A549 (cell line): ENCODE measurements at regions not wholly inside any gene's neighbourhood (a gene's known extent, or its start where the extent isn't known, plus 50 kb on each side); places are given as distances from the start of the nearest gene placed in this dataset.

Experiments
- ATAC-seq, 2 experiments: fragments of 200-7000 bp in 1 of 2; fragments of >200 bp in 1 of 2; cut with Nextera tagmentation in 1 of 2; cut with Tn5 transposase in 1 of 2; 3 replicates each; pipeline versions ENCODE4 v1.8.0 to v1.9.1; 2018 to 2020; ENCODE audit warnings: mild to moderate bottlenecking in 1 of 2, moderate library complexity in 1 of 2
- CTCF ChIA-PET: fragments of 300-600 bp; sonication (Branson Sonifier 250); formaldehyde crosslinking; extraction: SDS; loops from one replicate; lab custom pipeline; 2021; ENCODE audit warnings: antibody characterized with exemption, inconsistent platforms; lab: Yijun Ruan, JAX
- POLR2A ChIA-PET: fragments of 350-600 bp; formaldehyde crosslinking; extraction: SDS; loops from one replicate; lab custom pipeline; 2021; ENCODE audit warnings: antibody characterized with exemption, inconsistent platforms; lab: Yijun Ruan, JAX
- DNase-seq, 2 experiments: peaks; one replicate each; pipeline versions ENCODE4 v3.0.0 to v3.0.0-alpha.2; 2011 to 2016; ENCODE audit warnings: low read depth in 1 of 2, low spot score in 1 of 2
- FAIRE-seq: peaks from 2 replicates; lab custom pipeline; 2011; peaks lifted over from hg19 to GRCh38; lab: Jason Lieb, UNC
- H3K27ac ChIP-seq, 2 experiments: fragments of >200 bp; sonication (Bioruptor Twin); formaldehyde crosslinking; 3 replicates each; pipeline ENCODE4 v1.5.1; 2016 to 2017
- H3K4me1 ChIP-seq: fragments of >200 bp; sonication (Bioruptor Twin); formaldehyde crosslinking; 3 replicates; pipeline ENCODE4 v1.6.1; 2016
- H3K4me2 ChIP-seq: fragments of >200 bp; sonication (Bioruptor Twin); formaldehyde crosslinking; 3 replicates; pipeline ENCODE4 v1.6.1; 2016
- H3K4me3 ChIP-seq: fragments of >200 bp; sonication (Bioruptor Twin); formaldehyde crosslinking; 3 replicates; pipeline ENCODE4 v1.5.1; 2016
- H3K9me3 ChIP-seq: fragments of >200 bp; sonication (Bioruptor Twin); formaldehyde crosslinking; 3 replicates; pipeline ENCODE4 v1.6.1; 2016
- EHF ChIP-seq: fragments of 250-450 bp; sonication (Bioruptor Pico); IDR thresholded peaks from 2 replicates; pipeline ENCODE4 v1.5.0; 2020; ENCODE audit warnings: mild to moderate bottlenecking
- HDAC2 ChIP-seq: fragments of 200-600 bp; sonication (generic); IDR thresholded peaks from 2 replicates; pipeline ENCODE4 v1.6.1; 2016
- NFE2L2 ChIP-seq: fragments of 150-350 bp; conservative IDR thresholded peaks from 2 replicates; pipeline ENCODE4 v1.6.1; 2014; ENCODE audit warnings: low read length
- RCOR1 ChIP-seq: fragments of 150-350 bp; IDR thresholded peaks from 2 replicates; pipeline ENCODE4 v1.6.1; 2014; ENCODE audit warnings: antibody characterized with exemption, low read length, low read depth
- RFX5 ChIP-seq: fragments of 450-650 bp; IDR thresholded peaks from 2 replicates; pipeline ENCODE4 v1.7.1; 2014; ENCODE audit warnings: antibody characterized with exemption, mild to moderate bottlenecking, moderate library complexity
- WGBS: methylation state at CpG from one replicate; pipeline ENCODE4 v1.1.6; 2017; ENCODE audit errors: missing lambda C conversion rate; 5-methylcytosine and 5-hydroxymethylcytosine counted together
- TF ChIP-seq, protein P1 (sequence below): fragments of 450-650 bp; IDR thresholded peaks from 2 replicates; pipeline ENCODE4 v1.6.1; 2014; ENCODE audit warnings: antibody characterized with exemption
- TF ChIP-seq, protein P2 (sequence below): fragments of 250-450 bp; sonication (Bioruptor Pico); IDR thresholded peaks from 2 replicates; pipeline ENCODE4 v1.5.0; 2020; ENCODE audit warnings: low read depth, mild to moderate bottlenecking, moderate library complexity

DNA sequence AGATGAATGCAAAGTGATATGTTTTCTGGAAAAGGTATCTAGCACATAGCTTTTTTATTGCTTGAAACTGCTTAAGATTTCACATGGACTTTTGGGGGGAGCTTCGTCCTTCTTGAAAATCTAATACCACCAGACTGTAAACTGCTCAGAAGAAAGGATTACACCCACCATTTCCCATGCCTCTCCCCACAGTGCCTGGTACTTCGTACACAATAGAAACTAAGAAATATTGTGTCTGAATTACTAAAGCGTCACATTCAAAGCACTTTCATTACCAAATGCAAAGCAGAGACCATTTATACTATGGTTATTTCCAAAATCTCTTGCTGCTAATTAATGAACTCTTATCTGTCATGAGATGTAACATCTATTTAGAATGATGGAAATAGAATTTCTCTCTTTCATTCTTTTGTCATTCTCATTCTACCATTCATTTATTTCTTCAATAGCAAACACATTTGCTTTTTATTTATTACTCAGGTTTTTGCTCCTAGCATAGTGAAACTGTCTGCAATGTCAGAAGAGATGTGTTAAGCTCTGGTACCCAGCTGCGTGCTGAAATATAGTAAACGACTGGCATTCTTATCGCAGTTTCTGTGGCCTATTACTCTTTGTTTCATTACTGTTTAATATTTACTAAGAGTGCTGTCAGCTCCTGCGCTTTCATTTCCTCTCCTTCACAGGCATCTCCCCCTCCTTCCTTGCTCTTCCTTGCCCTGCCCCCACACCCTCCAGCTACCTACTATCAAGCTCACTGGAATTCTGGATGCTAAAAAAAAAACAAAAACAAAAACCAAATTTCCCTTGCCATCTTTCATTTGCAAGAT is 51.4 kb upstream of the RAPGEF2 start:
- Histone ChIP-seq H3K4me2 (0 out of 3 replicates have a peak overlapping the region, but pooled peaks have one; percentile 1), H3K27ac (no peak overlapping the region), H3K4me1 (0 out of 3 replicates have a peak, but pooled peaks cover 15% of the 10 kb centered on the region), H3K9me3 (no peaks in the 10 kb centered on the region), H3K4me3 (no peak overlapping the region)
- ChIA-PET POLR2A (no interaction called here), CTCF (no interaction called here)
- no peak for DNase-seq
- 57% methylated on average over 7 of the region's 7 CpGs for WGBS
- ATAC-seq = no peak
- no peak for FAIRE-seq
- no peak for TF ChIP-seq RCOR1
- no peak for TF ChIP-seq NFE2L2
- no peak for TF ChIP-seq RFX5
- TF ChIP-seq, protein P1, sequence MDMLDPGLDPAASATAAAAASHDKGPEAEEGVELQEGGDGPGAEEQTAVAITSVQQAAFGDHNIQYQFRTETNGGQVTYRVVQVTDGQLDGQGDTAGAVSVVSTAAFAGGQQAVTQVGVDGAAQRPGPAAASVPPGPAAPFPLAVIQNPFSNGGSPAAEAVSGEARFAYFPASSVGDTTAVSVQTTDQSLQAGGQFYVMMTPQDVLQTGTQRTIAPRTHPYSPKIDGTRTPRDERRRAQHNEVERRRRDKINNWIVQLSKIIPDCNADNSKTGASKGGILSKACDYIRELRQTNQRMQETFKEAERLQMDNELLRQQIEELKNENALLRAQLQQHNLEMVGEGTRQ = no peak
- no peak for TF ChIP-seq HDAC2

DNA sequence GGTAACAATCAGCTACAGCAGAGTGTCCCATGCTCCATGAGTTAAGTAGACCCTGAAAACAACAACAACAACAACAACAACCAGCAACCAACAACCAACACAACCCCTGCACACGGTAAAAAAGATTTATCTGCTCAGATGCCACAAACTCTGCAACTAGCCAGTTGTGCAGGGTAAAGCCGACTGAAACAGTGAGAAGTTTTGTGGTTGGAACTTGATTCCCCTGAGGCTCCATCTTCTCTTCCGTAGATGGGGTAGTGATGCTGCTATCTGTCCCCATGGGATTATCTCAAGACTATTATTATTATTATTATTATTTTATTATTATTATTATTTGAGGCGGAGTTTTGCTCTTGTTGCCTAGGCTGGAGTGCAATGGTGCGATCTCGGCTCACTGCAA is 50.6 kb upstream of the RAPGEF2 start:
- TF ChIP-seq EHF (CRISPR knock-in tag) = no peak
- TF ChIP-seq, protein P2, sequence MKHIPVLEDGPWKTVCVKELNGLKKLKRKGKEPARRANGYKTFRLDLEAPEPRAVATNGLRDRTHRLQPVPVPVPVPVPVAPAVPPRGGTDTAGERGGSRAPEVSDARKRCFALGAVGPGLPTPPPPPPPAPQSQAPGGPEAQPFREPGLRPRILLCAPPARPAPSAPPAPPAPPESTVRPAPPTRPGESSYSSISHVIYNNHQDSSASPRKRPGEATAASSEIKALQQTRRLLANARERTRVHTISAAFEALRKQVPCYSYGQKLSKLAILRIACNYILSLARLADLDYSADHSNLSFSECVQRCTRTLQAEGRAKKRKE (CRISPR knock-in tag) = no peak
- CTCF ChIA-PET = no interaction called here
- ATAC-seq (no peak), DNase-seq (no peak), FAIRE-seq (no peak)
- Histone ChIP-seq H3K4me2 (no peak overlapping the region), H3K9me3 (no peaks in the 10 kb centered on the region), H3K4me1 (0 out of 3 replicates have a peak, but pooled peaks cover 15% of the 10 kb centered on the region), H3K4me3 (no peak overlapping the region), H3K27ac (no peak overlapping the region)
- WGBS = 89% methylated on average over 6 of the region's 6 CpGs
- POLR2A ChIA-PET = no interaction called here
